ENCODE measurements at regions not wholly inside any gene's neighbourhood (a gene's known extent, or its start where the extent isn't known, plus 50 kb on each side); places are given as distances from the start of the nearest gene placed in this dataset.

DNA sequence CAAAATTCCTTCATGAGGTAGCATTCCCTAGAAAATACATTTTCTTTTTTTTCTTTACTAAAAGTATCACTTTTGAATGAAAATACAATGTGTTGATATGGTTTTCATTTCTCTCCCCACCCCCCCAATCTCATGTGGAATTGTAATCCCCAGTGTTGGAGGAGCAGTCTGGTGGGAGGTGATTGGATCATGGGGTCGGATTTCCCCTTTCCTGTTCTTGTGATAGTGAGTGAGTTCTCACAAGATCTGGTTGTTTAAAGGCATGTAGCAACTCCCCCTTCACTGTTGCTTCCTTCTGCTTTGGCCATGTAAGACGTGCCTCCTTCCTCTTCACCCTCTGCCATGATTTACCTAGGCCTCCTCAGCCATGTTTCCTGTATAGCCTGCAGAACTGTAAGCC, 790.3 kb upstream of the KCND2 start:
- DNase-seq (ENCODE audit: low spot score), result no peak
- no peak overlapping the region for H3K27ac ChIP-seq
- TF ChIP-seq, protein P1, sequence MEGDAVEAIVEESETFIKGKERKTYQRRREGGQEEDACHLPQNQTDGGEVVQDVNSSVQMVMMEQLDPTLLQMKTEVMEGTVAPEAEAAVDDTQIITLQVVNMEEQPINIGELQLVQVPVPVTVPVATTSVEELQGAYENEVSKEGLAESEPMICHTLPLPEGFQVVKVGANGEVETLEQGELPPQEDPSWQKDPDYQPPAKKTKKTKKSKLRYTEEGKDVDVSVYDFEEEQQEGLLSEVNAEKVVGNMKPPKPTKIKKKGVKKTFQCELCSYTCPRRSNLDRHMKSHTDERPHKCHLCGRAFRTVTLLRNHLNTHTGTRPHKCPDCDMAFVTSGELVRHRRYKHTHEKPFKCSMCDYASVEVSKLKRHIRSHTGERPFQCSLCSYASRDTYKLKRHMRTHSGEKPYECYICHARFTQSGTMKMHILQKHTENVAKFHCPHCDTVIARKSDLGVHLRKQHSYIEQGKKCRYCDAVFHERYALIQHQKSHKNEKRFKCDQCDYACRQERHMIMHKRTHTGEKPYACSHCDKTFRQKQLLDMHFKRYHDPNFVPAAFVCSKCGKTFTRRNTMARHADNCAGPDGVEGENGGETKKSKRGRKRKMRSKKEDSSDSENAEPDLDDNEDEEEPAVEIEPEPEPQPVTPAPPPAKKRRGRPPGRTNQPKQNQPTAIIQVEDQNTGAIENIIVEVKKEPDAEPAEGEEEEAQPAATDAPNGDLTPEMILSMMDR (conservative IDR thresholded peaks at IDR 0.05; ENCODE audit: low read depth), result no peak
- ChIA-PET POLR2A (ENCODE audit: low non-redundant PET) (no interaction called here), CTCF (no interaction called here)

DNA sequence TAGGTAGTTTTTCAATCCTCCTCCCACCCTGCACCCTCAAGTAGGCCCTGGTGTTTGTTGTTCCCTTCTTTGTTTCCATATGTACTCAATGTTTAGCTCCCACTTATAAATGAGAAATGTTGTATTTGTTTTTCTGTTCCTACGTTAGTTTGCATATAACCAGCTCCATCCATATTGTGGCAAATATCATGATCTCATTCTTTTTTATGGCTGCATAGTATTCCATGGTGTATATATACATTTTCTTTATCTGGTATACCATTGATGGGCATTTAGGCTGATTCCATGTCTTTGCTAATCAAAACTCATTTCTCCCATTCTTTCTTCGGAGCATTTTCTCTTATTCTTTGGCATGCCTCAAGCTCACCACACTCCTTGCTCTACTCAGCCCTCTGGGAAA, 789.6 kb upstream of the KCND2 start:
- POLR2A ChIA-PET (ENCODE audit: low non-redundant PET), result no interaction called here
- TF ChIP-seq, protein P1 (conservative IDR thresholded peaks at IDR 0.05; ENCODE audit: low read depth), result no peak
- no peak for DNase-seq (ENCODE audit: low spot score)
- CTCF ChIA-PET, result no interaction called here
- H3K27ac ChIP-seq, result no peak overlapping the region

DNA sequence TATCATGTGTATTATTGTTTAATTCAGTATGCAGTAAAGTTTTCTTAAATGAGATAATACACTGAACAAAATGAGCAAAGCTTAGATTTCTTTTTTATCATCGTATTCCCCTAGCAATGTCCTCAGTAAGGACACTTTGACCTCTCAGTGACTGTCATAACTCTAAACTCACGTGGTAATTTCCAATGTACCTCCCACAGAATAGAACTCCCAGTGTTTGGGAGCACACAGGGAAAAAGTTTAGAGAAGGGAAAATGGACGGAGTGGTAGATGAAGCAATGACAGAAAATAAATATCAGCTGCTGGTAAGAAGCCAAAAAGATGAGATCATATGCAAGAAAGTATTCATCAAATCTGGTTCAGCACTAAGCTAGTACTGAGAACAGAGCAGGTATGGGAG, 758.6 kb upstream of the KCND2 start:
- no peak for DNase-seq (ENCODE audit: low spot score)
- TF ChIP-seq, protein P1 (conservative IDR thresholded peaks at IDR 0.05; ENCODE audit: low read depth), result no peak
- ChIA-PET CTCF (interaction anchor here (0.7 kb wide), 1 partner anchor 19 kb away, joined by 5 read pairs; no protein-coding TSS in a partner anchor), POLR2A (ENCODE audit: low non-redundant PET) (no interaction called here)
- H3K27ac ChIP-seq, result no peak overlapping the region

DNA sequence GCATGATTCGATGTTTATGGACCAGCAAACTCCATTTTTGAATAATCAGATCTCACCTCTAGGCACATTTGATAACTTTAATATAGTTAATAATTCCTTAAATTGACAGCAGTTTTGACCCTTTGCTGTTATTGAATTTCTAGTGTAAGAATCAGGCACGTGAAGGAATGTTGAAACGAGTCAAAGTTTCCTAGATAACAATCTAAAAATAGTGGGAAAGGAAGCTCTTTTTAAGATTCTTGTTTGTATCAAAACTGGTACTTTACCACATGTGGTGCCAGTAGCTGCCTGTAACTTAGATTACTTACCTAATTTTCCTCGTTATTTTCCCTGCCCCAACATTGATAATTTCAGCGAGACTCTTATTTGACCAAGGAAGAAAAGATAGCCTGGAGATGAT, 757.8 kb upstream of the KCND2 start:
- DNase-seq (ENCODE audit: low spot score), result no peak
- H3K27ac ChIP-seq, result no peak overlapping the region
- TF ChIP-seq, protein P1 (conservative IDR thresholded peaks at IDR 0.05; ENCODE audit: low read depth), result no peak
- ChIA-PET POLR2A (ENCODE audit: low non-redundant PET) (no interaction called here), CTCF (no interaction called here)

DNA sequence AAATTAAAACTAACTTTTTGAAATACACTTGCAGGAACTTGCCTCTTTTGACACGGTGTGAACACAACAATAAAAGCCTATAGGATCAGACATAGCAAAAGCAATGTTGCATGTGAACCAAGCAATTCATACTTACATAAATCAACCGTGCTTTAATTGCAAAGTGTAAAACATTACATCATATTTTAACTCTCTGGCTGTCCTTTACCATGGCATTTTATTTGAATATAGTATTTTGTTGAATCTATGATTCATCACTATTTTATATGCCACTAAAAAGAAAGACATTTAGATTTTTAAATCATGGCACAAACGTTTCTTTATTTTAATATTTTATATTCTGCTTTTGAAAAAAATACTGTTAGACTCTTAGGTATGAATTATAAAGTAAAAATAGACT, 757.0 kb upstream of the KCND2 start:
- ChIA-PET CTCF (interaction anchor here (0.6 kb wide), 1 partner anchor 1160 kb away, joined by 3 read pairs; no protein-coding TSS in a partner anchor), POLR2A (ENCODE audit: low non-redundant PET) (no interaction called here)
- no peak overlapping the region for H3K27ac ChIP-seq
- TF ChIP-seq, protein P1 (conservative IDR thresholded peaks at IDR 0.05; ENCODE audit: low read depth), result no peak
- DNase-seq (ENCODE audit: low spot score), result no peak

DNA sequence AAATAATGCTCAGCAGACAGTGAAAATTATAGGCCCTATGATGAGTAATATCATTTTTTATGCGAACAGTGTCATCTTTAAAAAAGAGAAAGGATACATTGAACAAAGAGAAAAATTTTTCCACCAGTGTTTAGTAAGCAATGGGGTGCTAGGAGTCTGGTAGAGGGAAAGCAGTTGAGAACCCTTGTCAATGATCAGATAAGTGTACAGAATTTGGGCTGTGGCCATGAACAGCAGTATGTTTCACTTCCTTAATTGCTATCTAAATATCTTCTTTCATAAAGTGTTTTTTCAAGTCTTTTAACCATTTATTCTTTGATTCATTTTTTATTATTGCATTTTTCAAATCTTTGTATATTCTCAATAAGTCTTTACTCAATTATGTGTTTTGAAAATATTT, 750.7 kb upstream of the KCND2 start:
- ChIA-PET POLR2A (ENCODE audit: low non-redundant PET) (no interaction called here), CTCF (no interaction called here)
- TF ChIP-seq, protein P1 (conservative IDR thresholded peaks at IDR 0.05; ENCODE audit: low read depth), result no peak
- DNase-seq (ENCODE audit: low spot score), result no peak
- H3K27ac ChIP-seq, result no peak overlapping the region

DNA sequence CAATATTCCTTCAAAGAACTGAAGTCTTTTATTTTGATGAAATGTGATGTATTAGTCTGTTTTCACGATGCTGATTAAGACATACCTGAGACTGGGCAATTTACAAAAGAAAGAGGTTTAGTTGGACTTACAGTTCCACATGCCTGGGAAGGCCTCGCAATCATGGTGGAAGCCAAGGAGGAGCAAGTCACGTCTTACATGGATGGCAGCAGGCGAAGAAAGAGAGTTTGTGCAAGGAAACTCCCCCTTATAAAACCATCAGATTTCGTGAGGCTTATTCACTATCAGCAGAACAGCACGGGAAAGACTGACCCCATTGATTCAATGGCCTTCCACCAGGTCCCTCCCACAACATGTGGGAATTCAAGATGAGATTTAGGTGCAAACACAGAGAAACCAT, 750.3 kb upstream of the KCND2 start:
- POLR2A ChIA-PET (ENCODE audit: low non-redundant PET), result no interaction called here
- TF ChIP-seq, protein P1 (conservative IDR thresholded peaks at IDR 0.05; ENCODE audit: low read depth), result no peak
- no peak for DNase-seq (ENCODE audit: low spot score)
- H3K27ac ChIP-seq, result no peak overlapping the region
- CTCF ChIA-PET, result no interaction called here

Measured in RWPE1 (cell line).